NCI-H526 (cell line): ENCODE measurements at regions not wholly inside any gene's neighbourhood (a gene's known extent, or its start where the extent isn't known, plus 50 kb on each side); places are given as distances from the start of the nearest gene placed in this dataset.
"Not testable (repeated sequence)": the region's sequence is repeated elsewhere in the genome, so short reads cannot be mapped to it uniquely, and the experiment has no call there.

ENCODE experiments used
- DNase-seq, 2 experiments: peaks; one replicate each; lab custom pipeline; 2025; lab: John Stamatoyannopoulos, UW

GRCh38 chr4:95898226-95898625, 58.3 kb downstream of the PDHA2 start:
- no peak for DNase-seq

GRCh38 chr4:95909211-95909610, 69.3 kb downstream of the PDHA2 start:
- no peak for DNase-seq

- DNase-seq = no peak
Observed at GRCh38 chr4:95910749-95911148, 70.9 kb downstream of the PDHA2 start.

- DNase-seq = no peak
Observed at GRCh38 chr4:95921470-95921869, 81.6 kb downstream of the PDHA2 start.

- no peak for DNase-seq
Observed at GRCh38 chr4:95929448-95930064, 89.7 kb downstream of the PDHA2 start.

- no peak for DNase-seq
Observed at GRCh38 chr4:95939141-95939540, 99.2 kb downstream of the PDHA2 start.

- no peak for DNase-seq
Observed at GRCh38 chr4:95949136-95949765, 109.4 kb downstream of the PDHA2 start.

- no peak for DNase-seq
Observed at GRCh38 chr4:95949808-95950207, 109.9 kb downstream of the PDHA2 start.

GRCh38 chr4:95952538-95952937, 112.6 kb downstream of the PDHA2 start:
- not testable (repeated sequence) for DNase-seq

- no peak for DNase-seq
Observed at GRCh38 chr4:95956094-95956493, 116.2 kb downstream of the PDHA2 start.

- no peak for DNase-seq
Observed at GRCh38 chr4:95957054-95957453, 117.2 kb downstream of the PDHA2 start.

- DNase-seq = no peak
Observed at GRCh38 chr4:95957759-95958158, 117.9 kb downstream of the PDHA2 start.

- no peak for DNase-seq
Observed at GRCh38 chr4:95959182-95959581, 119.3 kb downstream of the PDHA2 start.

- no peak for DNase-seq
Observed at GRCh38 chr4:95959633-95960032, 119.7 kb downstream of the PDHA2 start.

- no peak for DNase-seq
Observed at GRCh38 chr4:95963456-95963855, 123.6 kb downstream of the PDHA2 start.

- no peak for DNase-seq
Observed at GRCh38 chr4:95979961-95980876, 140.3 kb downstream of the PDHA2 start.

- DNase-seq = no peak
Observed at GRCh38 chr4:95980877-95981360, 141.0 kb downstream of the PDHA2 start.

GRCh38 chr4:95981591-95981990, 141.7 kb downstream of the PDHA2 start:
- DNase-seq = no peak

GRCh38 chr4:95982516-95982915, 142.6 kb downstream of the PDHA2 start:
- no peak for DNase-seq

GRCh38 chr4:95984081-95984480, 144.2 kb downstream of the PDHA2 start:
- no peak for DNase-seq

GRCh38 chr4:95985051-95985450, 145.2 kb downstream of the PDHA2 start:
- no peak for DNase-seq

- no peak for DNase-seq
Observed at GRCh38 chr4:95985791-95986550, 146.1 kb downstream of the PDHA2 start.
